GM23248 (cell line): ENCODE measurements at regions not wholly inside any gene's neighbourhood (a gene's known extent, or its start where the extent isn't known, plus 50 kb on each side); places are given as distances from the start of the nearest gene placed in this dataset.
"Not testable (repeated sequence)": the region's sequence is repeated elsewhere in the genome, so short reads cannot be mapped to it uniquely, and the experiment has no call there.

Experiments
- DNase-seq: peaks from one replicate; pipeline ENCODE4 v3.0.0-alpha.2; 2015
- H2AFZ ChIP-seq: fragments of 200-600 bp; sonication (generic); 2 replicates; pipeline ENCODE4 v1.6.1; 2016; ENCODE audit warnings: antibody characterized with exemption
- H3F3A ChIP-seq: fragments of 200-600 bp; sonication (generic); 2 replicates; pipeline ENCODE4 v1.6.1; 2016; ENCODE audit warnings: mild to moderate bottlenecking, antibody characterized with exemption, mixed run types; ENCODE audit not compliant: insufficient read depth
- H3K27ac ChIP-seq: fragments of 200-600 bp; sonication (generic); 2 replicates; pipeline ENCODE4 v1.5.1; 2016; ENCODE audit warnings: mild to moderate bottlenecking
- H3K27me3 ChIP-seq: fragments of 200-600 bp; sonication (generic); replicated peaks from 2 replicates; pipeline ENCODE4 v1.6.1; 2016; ENCODE audit warnings: mild to moderate bottlenecking; ENCODE audit not compliant: insufficient read depth
- H3K36me3 ChIP-seq: fragments of 200-600 bp; sonication (generic); 2 replicates; pipeline ENCODE4 v1.6.1; 2016; ENCODE audit warnings: low read depth, mild to moderate bottlenecking
- H3K4me1 ChIP-seq: fragments of 200-600 bp; sonication (generic); 2 replicates; pipeline ENCODE4 v1.6.1; 2016; ENCODE audit warnings: mild to moderate bottlenecking; ENCODE audit not compliant: insufficient read depth
- H3K4me2 ChIP-seq: fragments of 200-600 bp; sonication (generic); one replicate; pipeline ENCODE4 v1.6.1; 2016; ENCODE audit warnings: mild to moderate bottlenecking; ENCODE audit not compliant: unreplicated experiment
- H3K4me3 ChIP-seq: fragments of 200-600 bp; sonication (generic); 2 replicates; pipeline ENCODE4 v1.5.1; 2016; ENCODE audit warnings: mild to moderate bottlenecking
- H3K79me2 ChIP-seq: fragments of 200-600 bp; sonication (generic); 2 replicates; pipeline ENCODE4 v1.6.1; 2016; ENCODE audit warnings: mild to moderate bottlenecking; ENCODE audit not compliant: insufficient read depth
- H3K9ac ChIP-seq: fragments of 200-600 bp; sonication (generic); 2 replicates; pipeline ENCODE4 v1.6.1; 2016; ENCODE audit warnings: mild to moderate bottlenecking
- H3K9me2 ChIP-seq: fragments of 200-600 bp; sonication (generic); 2 replicates; pipeline ENCODE4 v1.6.1; 2016; ENCODE audit warnings: mixed run types, mild to moderate bottlenecking, moderate library complexity; ENCODE audit not compliant: insufficient read depth
- H3K9me3 ChIP-seq: fragments of 200-600 bp; sonication (generic); one replicate; pipeline ENCODE4 v1.6.1; 2017; ENCODE audit warnings: low read depth
- H4K20me1 ChIP-seq: fragments of 200-600 bp; sonication (generic); 2 replicates; pipeline ENCODE4 v1.6.0; 2016; ENCODE audit not compliant: insufficient read depth
- EZH2 ChIP-seq: fragments of 200-600 bp; sonication (generic); IDR thresholded peaks from 2 replicates; pipeline ENCODE4 v1.6.1; 2018; ENCODE audit warnings: antibody characterized with exemption, mild to moderate bottlenecking; ENCODE audit not compliant: insufficient read depth, poor library complexity, severe bottlenecking
- EZH2phosphoT487 ChIP-seq: fragments of 200-600 bp; sonication (generic); IDR thresholded peaks from 2 replicates; pipeline ENCODE4 v1.6.1; 2018; ENCODE audit warnings: antibody characterized with exemption, moderate library complexity, mild to moderate bottlenecking, low read depth; ENCODE audit not compliant: insufficient read depth
- WGBS, 2 experiments: methylation state at CpG; one replicate each; pipeline ENCODE4 v1.1.6; 2015 to 2017; ENCODE audit warnings: low lambda C conversion rate in 2 of 2, low coverage in 1 of 2; ENCODE audit errors: missing lambda C conversion rate in 2 of 2; 5-methylcytosine and 5-hydroxymethylcytosine counted together
- in situ Hi-C: fragments of 300-500 bp; cut with MboI; formaldehyde crosslinking; loops from 2 replicates; pipeline ENCODE4 v1.15.0; 2020

DNA sequence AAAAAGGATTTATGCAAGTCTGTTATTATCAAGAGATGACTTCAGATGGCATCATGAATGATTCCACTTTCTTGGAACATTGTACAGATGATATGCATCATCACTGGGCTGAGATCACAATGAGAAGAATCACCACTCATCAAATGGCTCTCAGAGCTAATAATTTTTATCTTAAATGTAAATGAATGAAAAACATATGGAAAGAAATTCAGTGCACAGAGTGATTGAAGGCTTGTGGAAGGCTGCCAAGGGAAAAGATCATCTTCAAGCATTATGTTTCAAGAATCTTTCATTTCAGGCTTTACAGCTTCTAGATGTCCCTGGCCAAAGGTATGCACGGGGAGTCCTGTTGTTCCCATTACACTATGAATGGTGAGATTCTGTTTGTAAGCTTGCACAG is 955.7 kb downstream of the TTLL7 start:
- TF ChIP-seq EZH2phosphoT487, result no peak
- no peak for TF ChIP-seq EZH2
- Histone ChIP-seq H3K36me3 (no peaks in the 10 kb centered on the region), H3K27me3 (no peaks in the 10 kb centered on the region), H3K9me3 (no peaks in the 10 kb centered on the region), H3K9me2 (no peaks in the 10 kb centered on the region), H2AFZ (no peak overlapping the region), H3K4me2 (no peak overlapping the region), H4K20me1 (no peaks in the 10 kb centered on the region), H3K79me2 (no peaks in the 10 kb centered on the region), H3K4me3 (no peak overlapping the region), H3F3A (no peaks in the 10 kb centered on the region), H3K9ac (no peak overlapping the region), H3K4me1 (no peaks in the 10 kb centered on the region), H3K27ac (no peak overlapping the region)
- DNase-seq, result peak; percentile 36
- 75 to 77% methylated on average over 1 of the region's 1 CpG for WGBS, 2 experiments
- in situ Hi-C loops, result no loop called here

DNA sequence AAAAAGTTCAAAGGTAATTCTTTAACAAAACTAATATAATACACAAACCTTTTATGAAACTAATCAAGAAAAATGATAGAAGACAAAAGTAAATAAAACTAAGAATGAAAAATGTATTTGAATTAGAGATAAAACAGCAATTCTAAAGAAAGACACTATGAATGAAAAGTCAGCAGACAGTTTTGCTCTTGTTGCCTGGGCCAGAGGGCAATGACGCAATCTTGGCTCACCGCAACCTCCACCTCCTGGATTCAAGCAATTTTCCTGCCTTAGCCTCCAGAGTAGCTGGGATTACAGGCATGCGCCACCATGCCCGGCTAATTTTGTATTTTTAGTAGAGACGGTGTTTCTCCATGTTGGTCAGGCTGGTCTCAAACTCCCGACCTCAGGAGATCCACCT is 959.8 kb downstream of the TTLL7 start:
- H3K36me3 ChIP-seq, H3K9ac ChIP-seq, H3F3A ChIP-seq, H3K9me2 ChIP-seq, H2AFZ ChIP-seq, DNase-seq, in situ Hi-C loops, H3K4me1 ChIP-seq, H3K9me3 ChIP-seq, H3K4me3 ChIP-seq, H3K79me2 ChIP-seq, H3K27ac ChIP-seq, H4K20me1 ChIP-seq, H3K27me3 ChIP-seq, H3K4me2 ChIP-seq: not testable (repeated sequence)
- 91 to 93% methylated on average over 6 of the region's 6 CpGs for WGBS, 2 experiments

DNA sequence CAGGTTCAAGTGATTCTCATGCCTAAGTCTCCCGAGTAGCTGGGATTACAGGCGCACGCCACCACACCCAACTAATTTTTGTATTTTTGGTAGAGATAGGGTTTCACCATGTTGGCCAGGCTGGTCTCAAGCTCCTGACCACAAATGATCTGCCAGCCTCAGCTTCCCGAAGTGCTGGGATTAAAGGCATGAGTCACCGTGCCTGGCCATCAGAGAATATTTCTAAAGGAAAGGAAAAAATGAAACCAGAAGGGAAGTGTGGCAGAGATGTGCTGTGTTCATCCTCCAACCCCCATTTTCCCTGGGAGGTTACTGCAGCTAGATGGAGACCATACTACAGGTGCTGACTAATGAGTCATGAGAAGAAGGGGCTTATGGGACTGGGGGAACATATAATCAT is 964.1 kb downstream of the TTLL7 start:
- Histone ChIP-seq H3K4me3 (no peak overlapping the region), H3K27ac (no peak overlapping the region), H3K4me2 (no peak overlapping the region), H3K27me3 (no peaks in the 10 kb centered on the region), H3F3A (no peaks in the 10 kb centered on the region), H2AFZ (no peak overlapping the region), H3K79me2 (no peaks in the 10 kb centered on the region), H4K20me1 (no peaks in the 10 kb centered on the region), H3K9me2 (no peaks in the 10 kb centered on the region), H3K9ac (no peak overlapping the region), H3K4me1 (0 out of 2 replicates have a peak, but pooled peaks cover 12% of the 10 kb centered on the region), H3K36me3 (no peaks in the 10 kb centered on the region), H3K9me3 (no peaks in the 10 kb centered on the region)
- DNase-seq, result peak; percentile 20
- in situ Hi-C loops, result no loop called here
- 47 to 51% methylated on average over 5 of the region's 5 CpGs for WGBS, 2 experiments
- no peak for TF ChIP-seq EZH2
- no peak for TF ChIP-seq EZH2phosphoT487

DNA sequence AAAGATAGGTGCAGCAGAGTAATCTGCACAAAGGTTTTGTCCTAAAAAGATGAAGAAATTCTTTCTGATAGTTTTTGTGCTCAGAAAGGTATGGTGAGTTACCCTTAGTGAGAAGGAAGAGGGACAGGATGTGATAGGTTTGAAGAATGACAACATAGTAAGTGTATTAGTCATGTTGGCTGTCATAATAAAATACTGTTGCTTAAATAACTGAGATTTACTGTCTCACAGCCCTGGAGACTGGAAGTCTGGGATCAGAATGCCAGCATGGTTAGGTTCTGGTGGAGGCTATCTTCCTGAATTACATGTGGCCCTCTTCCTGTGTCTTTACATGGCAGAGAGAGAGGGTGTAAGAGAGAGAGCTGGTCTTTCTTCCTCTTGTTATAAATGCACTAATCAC is 965.2 kb downstream of the TTLL7 start:
- Histone ChIP-seq H3K4me3 (no peak overlapping the region), H3K9ac (no peak overlapping the region), H3K4me2 (no peak overlapping the region), H2AFZ (no peak overlapping the region), H4K20me1 (no peaks in the 10 kb centered on the region), H3F3A (no peaks in the 10 kb centered on the region), H3K27ac (no peak overlapping the region), H3K36me3 (no peaks in the 10 kb centered on the region), H3K9me2 (no peaks in the 10 kb centered on the region), H3K27me3 (no peaks in the 10 kb centered on the region), H3K4me1 (0 out of 2 replicates have a peak, but pooled peaks cover 12% of the 10 kb centered on the region), H3K9me3 (no peaks in the 10 kb centered on the region), H3K79me2 (no peaks in the 10 kb centered on the region)
- in situ Hi-C loops, result no loop called here
- no peak for TF ChIP-seq EZH2phosphoT487
- no peak for TF ChIP-seq EZH2
- peak; percentile 40 for DNase-seq

DNA sequence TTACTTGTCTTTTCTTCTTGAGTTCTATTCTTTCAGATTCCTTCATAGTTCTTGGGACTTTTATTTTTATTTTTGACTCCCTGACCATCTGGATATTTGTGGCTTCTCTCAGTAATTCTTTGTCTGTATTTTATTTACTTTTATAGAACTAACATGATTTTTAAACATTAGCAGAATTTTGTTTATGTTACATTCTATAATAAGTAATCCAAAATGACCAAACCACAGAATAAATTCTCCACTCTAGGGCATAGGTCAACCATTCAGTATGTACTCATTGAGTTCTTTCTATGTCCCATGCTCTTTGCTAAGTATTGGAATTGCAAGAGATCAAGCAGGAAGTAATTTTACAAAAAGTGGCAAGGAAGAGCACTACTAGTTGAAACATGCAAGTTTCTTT is 969.0 kb downstream of the TTLL7 start:
- Histone ChIP-seq H2AFZ (no peak overlapping the region), H3K79me2 (no peaks in the 10 kb centered on the region), H3K9ac (no peak overlapping the region), H3K9me2 (no peaks in the 10 kb centered on the region; the same call in 1 of the 2 replicates), H3K27me3 (no peaks in the 10 kb centered on the region), H4K20me1 (no peaks in the 10 kb centered on the region), H3K9me3 (no peaks in the 10 kb centered on the region), H3K4me3 (no peak overlapping the region), H3K4me1 (peaks cover 20% of the 10 kb centered on the region; the same call in 1 of the 2 replicates), H3F3A (no peaks in the 10 kb centered on the region), H3K36me3 (no peaks in the 10 kb centered on the region), H3K27ac (no peak overlapping the region), H3K4me2 (no peak overlapping the region)
- TF ChIP-seq EZH2 (no peak), EZH2phosphoT487 (no peak)
- in situ Hi-C loops, result no loop called here
- no peak for DNase-seq
